WTC11 (cell line): ENCODE measurements at regions not wholly inside any gene's neighbourhood (a gene's known extent, or its start where the extent isn't known, plus 50 kb on each side); places are given as distances from the start of the nearest gene placed in this dataset.

Experiments
- ATAC-seq: fragments of 200-7000 bp; cut with Tn5 transposase; 2 replicates; pipeline ENCODE4 v1.10.0; 2021; ENCODE audit warnings: mild to moderate bottlenecking, moderate library complexity
- CTCF ChIA-PET: fragments of 300-600 bp; sonication (Branson Sonifier 250); formaldehyde crosslinking; loops from one replicate; lab custom pipeline; 2021; ENCODE audit warnings: antibody characterized with exemption; lab: Charles Lee
- POLR2A ChIA-PET: fragments of 350-600 bp; sonication (Branson Sonifier 250); formaldehyde crosslinking; loops from one replicate; lab custom pipeline; 2021; ENCODE audit warnings: antibody characterized with exemption; lab: Charles Lee
- DNase-seq: peaks from one replicate; pipeline ENCODE4 v3.0.0; 2021; ENCODE audit warnings: low spot score
- H3K27ac Mint-ChIP-seq: 2 replicates; pipeline ENCODE4 v1.8.0; 2021; ENCODE audit warnings: mixed read lengths
- H3K27me3 Mint-ChIP-seq: 2 replicates; pipeline ENCODE4 v1.8.0; 2021; ENCODE audit warnings: low read depth, mild to moderate bottlenecking, moderate library complexity, mixed read lengths
- H3K36me3 Mint-ChIP-seq: 2 replicates; pipeline ENCODE4 v1.8.0; 2021; ENCODE audit warnings: mixed read lengths
- H3K4me1 Mint-ChIP-seq: 2 replicates; pipeline ENCODE4 v1.8.0; 2022; ENCODE audit warnings: mixed read lengths
- H3K4me3 Mint-ChIP-seq: 2 replicates; pipeline ENCODE4 v1.8.0; 2021; ENCODE audit warnings: mild to moderate bottlenecking, moderate library complexity, mixed read lengths
- H3K9me3 Mint-ChIP-seq: 2 replicates; pipeline ENCODE4 v1.8.0; 2021; ENCODE audit warnings: mixed read lengths
- CREB1 ChIP-seq: sonication (generic); formaldehyde crosslinking; IDR thresholded peaks from 2 replicates; pipeline ENCODE4 v1.8.0; 2023; ENCODE audit warnings: mild to moderate bottlenecking, missing genetic modification reagents
- E2F4 ChIP-seq: sonication (generic); formaldehyde crosslinking; IDR thresholded peaks from 2 replicates; pipeline ENCODE4 v1.8.1; 2022; ENCODE audit warnings: low read depth, mild to moderate bottlenecking, moderate library complexity, missing genetic modification reagents, borderline replicate concordance
- FOXJ3 ChIP-seq: sonication (generic); formaldehyde crosslinking; IDR thresholded peaks from 2 replicates; pipeline ENCODE4 v1.9.0; 2021; ENCODE audit warnings: missing genetic modification reagents, mild to moderate bottlenecking, borderline replicate concordance
- FOXP1 ChIP-seq: sonication (generic); formaldehyde crosslinking; IDR thresholded peaks from 2 replicates; pipeline ENCODE4 v1.8.0; 2022; ENCODE audit warnings: missing genetic modification reagents, mild to moderate bottlenecking, moderate library complexity, borderline replicate concordance
- GABPB1 ChIP-seq: sonication (generic); formaldehyde crosslinking; IDR thresholded peaks from 2 replicates; pipeline ENCODE4 v1.8.1; 2023; ENCODE audit warnings: mild to moderate bottlenecking, missing genetic modification reagents
- HMGXB4 ChIP-seq: sonication (generic); formaldehyde crosslinking; IDR thresholded peaks from 2 replicates; pipeline ENCODE4 v1.8.1; 2023; ENCODE audit warnings: mild to moderate bottlenecking, moderate library complexity, missing genetic modification reagents
- KAT7 ChIP-seq: sonication (generic); formaldehyde crosslinking; IDR thresholded peaks from 2 replicates; pipeline ENCODE4 v1.8.1; 2023; ENCODE audit warnings: missing genetic modification reagents, mild to moderate bottlenecking, borderline replicate concordance
- NFE2L1 ChIP-seq: sonication (generic); formaldehyde crosslinking; IDR thresholded peaks from 2 replicates; pipeline ENCODE4 v1.8.1; 2023; ENCODE audit warnings: missing genetic modification reagents
- OVOL2 ChIP-seq: fragments of 250-450 bp; sonication (Bioruptor Pico); IDR thresholded peaks from 2 replicates; pipeline ENCODE4 v1.9.0; 2021; ENCODE audit warnings: mild to moderate bottlenecking, borderline replicate concordance
- PRDM15 ChIP-seq: sonication (generic); formaldehyde crosslinking; IDR thresholded peaks from 2 replicates; pipeline ENCODE4 v1.8.0; 2022; ENCODE audit warnings: missing genetic modification reagents
- RELA ChIP-seq: sonication (generic); formaldehyde crosslinking; IDR thresholded peaks from 2 replicates; pipeline ENCODE4 v1.8.1; 2022; ENCODE audit warnings: missing genetic modification reagents, mild to moderate bottlenecking, borderline replicate concordance
- RORB ChIP-seq: fragments of 250-450 bp; sonication (Bioruptor Pico); IDR thresholded peaks from 2 replicates; pipeline ENCODE4 v1.9.0; 2021; ENCODE audit warnings: mild to moderate bottlenecking
- TEAD4 ChIP-seq: sonication (generic); formaldehyde crosslinking; IDR thresholded peaks from 2 replicates; pipeline ENCODE4 v1.8.0; 2022; ENCODE audit warnings: mild to moderate bottlenecking, missing genetic modification reagents
- ZBTB43 ChIP-seq: sonication (generic); formaldehyde crosslinking; IDR thresholded peaks from 2 replicates; pipeline ENCODE4 v1.8.1; 2023; ENCODE audit warnings: mild to moderate bottlenecking, missing genetic modification reagents
- ZNF219 ChIP-seq: sonication (generic); formaldehyde crosslinking; IDR thresholded peaks from 2 replicates; pipeline ENCODE4 v1.8.0; 2023; ENCODE audit warnings: missing genetic modification reagents, mild to moderate bottlenecking, borderline replicate concordance
- ZNF317 ChIP-seq: sonication (generic); formaldehyde crosslinking; IDR thresholded peaks from 2 replicates; pipeline ENCODE4 v1.8.1; 2023; ENCODE audit warnings: low read depth, mild to moderate bottlenecking, moderate library complexity, missing genetic modification reagents, borderline replicate concordance
- ZNF416 ChIP-seq: fragments of 250-450 bp; sonication (Bioruptor Pico); IDR thresholded peaks from 2 replicates; pipeline ENCODE4 v1.9.0; 2021; ENCODE audit warnings: mild to moderate bottlenecking, inconsistent platforms
- TF ChIP-seq, protein P1 (sequence below): sonication (generic); formaldehyde crosslinking; IDR thresholded peaks from 2 replicates; pipeline ENCODE4 v1.8.1; 2022; ENCODE audit warnings: mild to moderate bottlenecking, missing genetic modification reagents, moderate library complexity, borderline replicate concordance
- TF ChIP-seq, protein P2 (sequence below): sonication (generic); formaldehyde crosslinking; IDR thresholded peaks from 2 replicates; pipeline ENCODE4 v1.8.0; 2022; ENCODE audit warnings: mild to moderate bottlenecking, missing genetic modification reagents
- TF ChIP-seq, protein P3 (sequence below): fragments of 200-600 bp; IDR thresholded peaks from 2 replicates; pipeline ENCODE4 v1.8.0; 2022; ENCODE audit warnings: antibody characterized with exemption

DNA sequence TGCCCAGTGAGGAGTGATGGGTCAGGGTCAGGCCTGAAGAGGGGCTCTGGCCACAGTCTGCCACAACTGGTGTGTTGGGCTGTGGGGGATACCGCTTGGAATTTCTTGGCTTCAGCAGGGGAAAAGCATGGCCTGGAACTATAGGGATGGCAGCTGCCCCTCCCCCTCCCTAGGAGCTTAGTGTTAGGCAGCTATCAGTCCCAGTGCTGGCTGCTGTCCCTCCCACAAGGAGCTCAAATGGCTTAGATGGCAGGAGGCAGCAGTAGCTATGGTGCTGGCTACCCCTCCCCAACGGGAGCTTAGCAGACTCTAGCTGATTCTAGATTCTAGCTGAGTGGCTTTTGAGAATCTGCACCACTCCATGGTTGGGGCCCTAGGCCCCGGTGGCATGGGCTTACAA lies 414.5 kb upstream of the HSF2 start (continued):
- no peak for TF ChIP-seq PRDM15 (CRISPR knock-in tag)
- TF ChIP-seq, protein P1, sequence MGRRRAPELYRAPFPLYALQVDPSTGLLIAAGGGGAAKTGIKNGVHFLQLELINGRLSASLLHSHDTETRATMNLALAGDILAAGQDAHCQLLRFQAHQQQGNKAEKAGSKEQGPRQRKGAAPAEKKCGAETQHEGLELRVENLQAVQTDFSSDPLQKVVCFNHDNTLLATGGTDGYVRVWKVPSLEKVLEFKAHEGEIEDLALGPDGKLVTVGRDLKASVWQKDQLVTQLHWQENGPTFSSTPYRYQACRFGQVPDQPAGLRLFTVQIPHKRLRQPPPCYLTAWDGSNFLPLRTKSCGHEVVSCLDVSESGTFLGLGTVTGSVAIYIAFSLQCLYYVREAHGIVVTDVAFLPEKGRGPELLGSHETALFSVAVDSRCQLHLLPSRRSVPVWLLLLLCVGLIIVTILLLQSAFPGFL (CRISPR knock-in tag) = no peak
- TF ChIP-seq ZNF416 (CRISPR knock-in tag) = no peak
- no peak for TF ChIP-seq FOXJ3 (CRISPR knock-in tag)
- TF ChIP-seq, protein P2, sequence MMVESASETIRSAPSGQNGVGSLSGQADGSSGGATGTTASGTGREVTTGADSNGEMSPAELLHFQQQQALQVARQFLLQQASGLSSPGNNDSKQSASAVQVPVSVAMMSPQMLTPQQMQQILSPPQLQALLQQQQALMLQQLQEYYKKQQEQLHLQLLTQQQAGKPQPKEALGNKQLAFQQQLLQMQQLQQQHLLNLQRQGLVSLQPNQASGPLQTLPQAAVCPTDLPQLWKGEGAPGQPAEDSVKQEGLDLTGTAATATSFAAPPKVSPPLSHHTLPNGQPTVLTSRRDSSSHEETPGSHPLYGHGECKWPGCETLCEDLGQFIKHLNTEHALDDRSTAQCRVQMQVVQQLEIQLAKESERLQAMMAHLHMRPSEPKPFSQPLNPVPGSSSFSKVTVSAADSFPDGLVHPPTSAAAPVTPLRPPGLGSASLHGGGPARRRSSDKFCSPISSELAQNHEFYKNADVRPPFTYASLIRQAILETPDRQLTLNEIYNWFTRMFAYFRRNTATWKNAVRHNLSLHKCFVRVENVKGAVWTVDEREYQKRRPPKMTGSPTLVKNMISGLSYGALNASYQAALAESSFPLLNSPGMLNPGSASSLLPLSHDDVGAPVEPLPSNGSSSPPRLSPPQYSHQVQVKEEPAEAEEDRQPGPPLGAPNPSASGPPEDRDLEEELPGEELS = no peak
- no peak for TF ChIP-seq RELA (CRISPR knock-in tag)
- TF ChIP-seq CREB1 (CRISPR knock-in tag) = no peak
- TF ChIP-seq ZBTB43 (CRISPR knock-in tag) = no peak
- TF ChIP-seq TEAD4 (CRISPR knock-in tag) = no peak
- TF ChIP-seq KAT7 = no peak
- no peak for TF ChIP-seq NFE2L1 (CRISPR knock-in tag)
- no peak for TF ChIP-seq GABPB1 (CRISPR knock-in tag)
- TF ChIP-seq ZNF219 (CRISPR knock-in tag) = no peak

- DNase-seq (no peak), ATAC-seq (no peak)
- CTCF ChIA-PET = no interaction called here
- H3K4me1 Mint-ChIP-seq = peaks cover 23% of the 10 kb centered on the region
- H3K9me3 Mint-ChIP-seq = peaks cover 10% of the 10 kb centered on the region; the same call in 1 of the 2 replicates
- H3K27ac Mint-ChIP-seq = 0 out of 2 replicates have a peak overlapping the region, but pooled peaks have one; percentile 3
- peaks cover 10% of the 10 kb centered on the region; the same call in 1 of the 2 replicates for H3K36me3 Mint-ChIP-seq
- H3K4me3 Mint-ChIP-seq = no peak overlapping the region
- POLR2A ChIA-PET = no interaction called here
- no peaks in the 10 kb centered on the region for H3K27me3 Mint-ChIP-seq
- TF ChIP-seq E2F4 (CRISPR knock-in tag) (no peak), OVOL2 (CRISPR knock-in tag) (no peak), ZNF317 (CRISPR knock-in tag) (no peak), HMGXB4 (CRISPR knock-in tag) (no peak), RORB (CRISPR knock-in tag) (no peak), FOXP1 (CRISPR knock-in tag) (no peak)
- TF ChIP-seq, protein P3, sequence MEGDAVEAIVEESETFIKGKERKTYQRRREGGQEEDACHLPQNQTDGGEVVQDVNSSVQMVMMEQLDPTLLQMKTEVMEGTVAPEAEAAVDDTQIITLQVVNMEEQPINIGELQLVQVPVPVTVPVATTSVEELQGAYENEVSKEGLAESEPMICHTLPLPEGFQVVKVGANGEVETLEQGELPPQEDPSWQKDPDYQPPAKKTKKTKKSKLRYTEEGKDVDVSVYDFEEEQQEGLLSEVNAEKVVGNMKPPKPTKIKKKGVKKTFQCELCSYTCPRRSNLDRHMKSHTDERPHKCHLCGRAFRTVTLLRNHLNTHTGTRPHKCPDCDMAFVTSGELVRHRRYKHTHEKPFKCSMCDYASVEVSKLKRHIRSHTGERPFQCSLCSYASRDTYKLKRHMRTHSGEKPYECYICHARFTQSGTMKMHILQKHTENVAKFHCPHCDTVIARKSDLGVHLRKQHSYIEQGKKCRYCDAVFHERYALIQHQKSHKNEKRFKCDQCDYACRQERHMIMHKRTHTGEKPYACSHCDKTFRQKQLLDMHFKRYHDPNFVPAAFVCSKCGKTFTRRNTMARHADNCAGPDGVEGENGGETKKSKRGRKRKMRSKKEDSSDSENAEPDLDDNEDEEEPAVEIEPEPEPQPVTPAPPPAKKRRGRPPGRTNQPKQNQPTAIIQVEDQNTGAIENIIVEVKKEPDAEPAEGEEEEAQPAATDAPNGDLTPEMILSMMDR = no peak
- TF ChIP-seq, protein P1 (CRISPR knock-in tag) = no peak
Measured at GRCh38 chr6:121993362-121993761, 406.1 kb upstream of the HSF2 start.
